Fibroblast of lung (primary cell): ENCODE measurements at regions not wholly inside any gene's neighbourhood (a gene's known extent, or its start where the extent isn't known, plus 50 kb on each side); places are given as distances from the start of the nearest gene placed in this dataset.

ENCODE experiments used
- DNase-seq, 2 donors: peaks; one replicate each; pipeline versions ENCODE4 v3.0.0 to v3.0.0-alpha.2; 2010; ENCODE audit warnings: low read depth in 2 of 2
- H2AFZ ChIP-seq: 2 replicates; pipeline ENCODE4 v1.5.1; 2012; ENCODE audit warnings: low read length, control low read depth, inconsistent platforms
- H3K27ac ChIP-seq: 2 replicates; pipeline ENCODE4 v1.5.1; 2011; ENCODE audit warnings: low read length, control low read depth; ENCODE audit not compliant: insufficient read depth
- H3K27me3 ChIP-seq: 2 replicates; pipeline ENCODE4 v1.5.1; 2011; ENCODE audit warnings: mild to moderate bottlenecking, low read length; ENCODE audit not compliant: control insufficient read depth, insufficient read depth
- H3K36me3 ChIP-seq: 2 replicates; pipeline ENCODE4 v1.5.1; 2011; ENCODE audit warnings: low read length; ENCODE audit not compliant: control insufficient read depth, insufficient read depth
- H3K4me1 ChIP-seq: 2 replicates; pipeline ENCODE4 v1.5.1; 2011; ENCODE audit warnings: low read length; ENCODE audit not compliant: control insufficient read depth, insufficient read depth; ENCODE audit errors: extremely low read depth
- H3K4me2 ChIP-seq: 2 replicates; pipeline ENCODE4 v1.5.1; 2011; ENCODE audit warnings: low read length, control low read depth; ENCODE audit not compliant: insufficient read depth; ENCODE audit errors: extremely low read depth
- H3K4me3 ChIP-seq, 4 experiments: fragments of 200-600 bp in 1 of 4; sonication (generic) in 1 of 4; replicated peaks in 1 of 4; 2 replicates each; pipeline ENCODE4 v1.5.1; 2011 to 2016; ENCODE audit warnings: low read length in 4 of 4, low read depth in 3 of 4, mild to moderate bottlenecking in 3 of 4, control low read depth in 2 of 4, inconsistent platforms in 1 of 4, mixed read lengths in 1 of 4; ENCODE audit not compliant: insufficient read depth in 1 of 4; ENCODE audit errors: control extremely low read depth in 1 of 4
- H3K79me2 ChIP-seq: 2 replicates; pipeline ENCODE4 v1.5.1; 2012; ENCODE audit warnings: mild to moderate bottlenecking, low read length, inconsistent platforms; ENCODE audit not compliant: control insufficient read depth, insufficient read depth
- H3K9ac ChIP-seq: 2 replicates; pipeline ENCODE4 v1.5.1; 2011; ENCODE audit warnings: mild to moderate bottlenecking, low read length, control low read depth; ENCODE audit not compliant: insufficient read depth
- H3K9me3 ChIP-seq: 2 replicates; pipeline ENCODE4 v1.5.1; 2012; ENCODE audit warnings: low read depth, low read length; ENCODE audit not compliant: control insufficient read depth, insufficient read depth
- H4K20me1 ChIP-seq: 2 replicates; pipeline ENCODE4 v1.5.1; 2011; ENCODE audit warnings: low read length; ENCODE audit not compliant: control insufficient read depth, insufficient read depth; ENCODE audit errors: extremely low read depth
- EZH2 ChIP-seq: IDR thresholded peaks from 2 replicates; pipeline ENCODE4 v1.5.1; 2012; ENCODE audit warnings: low read length, control low read depth, mild to moderate bottlenecking; ENCODE audit errors: missing control alignments
- TF ChIP-seq, protein P1 (sequence below), 2 donors: IDR thresholded peaks in 1 of 2; conservative IDR thresholded peaks in 1 of 2; 1 replicate in 1 of 2; 2 replicates in 1 of 2; pipeline ENCODE4 v1.5.1; 2011 to 2012; ENCODE audit warnings: low read length in 2 of 2, control low read depth in 1 of 2, inconsistent platforms in 1 of 2, low read depth in 1 of 2, mild to moderate bottlenecking in 1 of 2

DNA sequence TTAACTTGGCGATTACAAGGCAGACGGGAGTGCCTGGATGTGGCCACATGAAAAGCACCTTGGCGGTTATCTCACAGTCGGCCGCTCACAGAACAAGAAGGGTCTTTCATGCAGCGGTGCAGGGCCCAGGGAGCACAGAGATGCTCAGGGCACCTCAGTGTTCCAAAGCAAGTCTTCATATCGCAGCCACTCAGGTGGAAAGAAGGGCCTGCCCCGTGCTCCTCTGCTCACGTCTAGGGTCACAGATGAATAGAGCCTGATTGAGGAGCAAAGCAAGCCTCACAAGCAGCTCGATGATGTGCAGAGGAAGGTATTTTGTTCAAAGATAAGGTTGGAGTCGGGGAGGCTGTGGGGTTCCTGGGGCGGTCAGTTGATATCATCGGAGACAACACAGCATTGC is 297.8 kb downstream of the WDR11 start:
- no peak for TF ChIP-seq EZH2
- TF ChIP-seq, protein P1, sequence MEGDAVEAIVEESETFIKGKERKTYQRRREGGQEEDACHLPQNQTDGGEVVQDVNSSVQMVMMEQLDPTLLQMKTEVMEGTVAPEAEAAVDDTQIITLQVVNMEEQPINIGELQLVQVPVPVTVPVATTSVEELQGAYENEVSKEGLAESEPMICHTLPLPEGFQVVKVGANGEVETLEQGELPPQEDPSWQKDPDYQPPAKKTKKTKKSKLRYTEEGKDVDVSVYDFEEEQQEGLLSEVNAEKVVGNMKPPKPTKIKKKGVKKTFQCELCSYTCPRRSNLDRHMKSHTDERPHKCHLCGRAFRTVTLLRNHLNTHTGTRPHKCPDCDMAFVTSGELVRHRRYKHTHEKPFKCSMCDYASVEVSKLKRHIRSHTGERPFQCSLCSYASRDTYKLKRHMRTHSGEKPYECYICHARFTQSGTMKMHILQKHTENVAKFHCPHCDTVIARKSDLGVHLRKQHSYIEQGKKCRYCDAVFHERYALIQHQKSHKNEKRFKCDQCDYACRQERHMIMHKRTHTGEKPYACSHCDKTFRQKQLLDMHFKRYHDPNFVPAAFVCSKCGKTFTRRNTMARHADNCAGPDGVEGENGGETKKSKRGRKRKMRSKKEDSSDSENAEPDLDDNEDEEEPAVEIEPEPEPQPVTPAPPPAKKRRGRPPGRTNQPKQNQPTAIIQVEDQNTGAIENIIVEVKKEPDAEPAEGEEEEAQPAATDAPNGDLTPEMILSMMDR (conservative IDR thresholded peaks at IDR 0.05 in 1 of 2, IDR thresholded peaks at IDR 0.05 in 1 of 2; ENCODE audit: low read depth in 1 of 2, low read length in 2 of 2): no peak
- no peak overlapping the region for H2AFZ ChIP-seq

DNA sequence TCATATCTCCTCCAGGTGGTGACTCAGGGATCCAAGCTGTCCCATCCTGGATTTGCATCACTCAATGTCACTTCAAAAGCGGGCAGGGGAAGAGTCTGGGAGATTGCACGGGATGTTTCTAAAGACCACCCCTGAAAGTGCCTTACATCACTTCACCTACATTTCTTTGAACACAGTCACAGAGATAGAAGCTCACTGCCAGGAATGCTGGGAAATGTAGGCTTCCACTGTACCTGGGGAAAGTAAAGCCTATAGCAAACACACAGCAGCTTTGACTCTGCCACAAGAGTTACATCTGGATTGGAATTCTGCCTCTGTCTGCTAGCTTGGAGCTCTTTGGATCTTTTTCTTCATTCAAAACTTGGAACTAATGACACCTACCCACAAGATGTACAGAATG is 300.9 kb downstream of the WDR11 start:
- no peak overlapping the region for H2AFZ ChIP-seq
- no peak overlapping the region for H3K9ac ChIP-seq
- H4K20me1 ChIP-seq: no peaks in the 10 kb centered on the region

More for the DNA sequence above, 297.8 kb downstream of the WDR11 start:
- H3K4me2 ChIP-seq: no peak overlapping the region
- no peaks in the 10 kb centered on the region for H3K79me2 ChIP-seq
- no peaks in the 10 kb centered on the region for H3K4me1 ChIP-seq
- H4K20me1 ChIP-seq: no peaks in the 10 kb centered on the region
- H3K36me3 ChIP-seq: no peaks in the 10 kb centered on the region
- no peak for DNase-seq
- H3K4me3 ChIP-seq: no peak overlapping the region
- no peak overlapping the region for H3K27ac ChIP-seq
- no peak overlapping the region for H3K9ac ChIP-seq
- no peaks in the 10 kb centered on the region for H3K9me3 ChIP-seq
- no peaks in the 10 kb centered on the region for H3K27me3 ChIP-seq

DNA sequence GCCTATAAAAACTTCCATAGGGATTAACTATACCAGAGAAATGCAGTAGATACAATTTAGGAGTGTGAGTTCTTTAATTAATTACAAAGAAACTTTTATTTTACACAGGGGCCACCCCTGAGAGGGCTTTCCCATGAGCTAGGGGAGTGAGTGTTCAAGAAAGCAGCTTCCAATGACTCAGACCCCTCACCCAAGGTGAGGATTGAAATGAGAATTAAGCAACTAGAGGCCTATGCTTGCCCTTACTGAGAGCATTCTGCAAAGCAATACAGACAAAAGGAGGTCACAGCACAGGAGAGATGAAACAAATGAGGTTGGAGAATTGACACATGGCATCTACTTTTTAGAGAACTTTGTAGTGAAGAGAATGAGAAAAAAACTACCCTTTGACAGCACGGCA is 301.8 kb downstream of the WDR11 start:
- Histone ChIP-seq H3K4me3 (no peak overlapping the region), H3K79me2 (no peaks in the 10 kb centered on the region), H4K20me1 (no peaks in the 10 kb centered on the region), H3K9ac (no peak overlapping the region), H3K4me2 (no peak overlapping the region), H3K27me3 (no peaks in the 10 kb centered on the region), H2AFZ (no peak overlapping the region), H3K9me3 (no peaks in the 10 kb centered on the region), H3K4me1 (no peaks in the 10 kb centered on the region), H3K36me3 (no peaks in the 10 kb centered on the region), H3K27ac (no peak overlapping the region)
- no peak for DNase-seq
- TF ChIP-seq EZH2: no peak
- TF ChIP-seq, protein P1 (conservative IDR thresholded peaks at IDR 0.05 in 1 of 2, IDR thresholded peaks at IDR 0.05 in 1 of 2; ENCODE audit: low read depth in 1 of 2, low read length in 2 of 2): no peak

More for the DNA sequence above, 300.9 kb downstream of the WDR11 start:
- Histone ChIP-seq H3K4me1 (no peaks in the 10 kb centered on the region), H3K27me3 (no peaks in the 10 kb centered on the region), H3K4me3 (no peak overlapping the region), H3K36me3 (no peaks in the 10 kb centered on the region), H3K4me2 (no peak overlapping the region), H3K27ac (no peak overlapping the region), H3K9me3 (no peaks in the 10 kb centered on the region), H3K79me2 (no peaks in the 10 kb centered on the region)
- no peak for DNase-seq
- TF ChIP-seq EZH2: no peak
- TF ChIP-seq, protein P1 (conservative IDR thresholded peaks at IDR 0.05 in 1 of 2, IDR thresholded peaks at IDR 0.05 in 1 of 2; ENCODE audit: low read depth in 1 of 2, low read length in 2 of 2): no peak
